Astrocyte (in vitro differentiated cells and primary cell): ENCODE measurements at regions not wholly inside any gene's neighbourhood (a gene's known extent, or its start where the extent isn't known, plus 50 kb on each side); places are given as distances from the start of the nearest gene placed in this dataset.

ENCODE experiments used
- CTCF ChIP-seq: IDR thresholded peaks from 2 replicates; pipeline ENCODE4 v1.5.1; 2011; ENCODE audit warnings: low read depth, mild to moderate bottlenecking, inconsistent platforms, low read length, moderate library complexity; ENCODE audit not compliant: insufficient read depth
- EZH2 ChIP-seq: IDR thresholded peaks from 2 replicates; pipeline ENCODE4 v1.6.1; 2012; ENCODE audit warnings: mild to moderate bottlenecking, low read length, inconsistent platforms; ENCODE audit not compliant: insufficient read depth

GRCh38 chr11:15700456-15700855 is 585.7 kb downstream of the INSC start:
- TF ChIP-seq CTCF (no peak), EZH2 (no peak)
